ENCODE measurements at regions not wholly inside any gene's neighbourhood (a gene's known extent, or its start where the extent isn't known, plus 50 kb on each side); places are given as distances from the start of the nearest gene placed in this dataset.

GRCh38 chr16:79403534-79403933, 197.0 kb downstream of the MAF start:
- TF ChIP-seq CTCF (IDR thresholded peaks at IDR 0.05; ENCODE audit: poor library complexity) (no peak), EZH2 (IDR thresholded peaks at IDR 0.05; ENCODE audit: borderline replicate concordance) (no peak)
